ENCODE measurements at regions not wholly inside any gene's neighbourhood (a gene's known extent, or its start where the extent isn't known, plus 50 kb on each side); places are given as distances from the start of the nearest gene placed in this dataset.

- TF ChIP-seq EZH2 (IDR thresholded peaks at IDR 0.05; ENCODE audit: borderline replicate concordance, low read depth, low read length, poor library complexity, severe bottlenecking) (no peak), CTCF (conservative IDR thresholded peaks at IDR 0.05; ENCODE audit: low read depth, low read length) (no peak)
- BruUV-seq (replicated peaks): no TSS peak
- no peaks in the 10 kb centered on the region for H3K36me3 ChIP-seq (ENCODE audit: insufficient read depth, low read length, poor library complexity, severe bottlenecking)
- intact Hi-C loops (cut with micrococcal nuclease; ENCODE audit: unreplicated experiment): no loop called here
- no peak overlapping the region for H3K27ac ChIP-seq (ENCODE audit: low read depth, low read length, poor library complexity, severe bottlenecking)
- no peak overlapping the region for H3K4me3 ChIP-seq (ENCODE audit: low read depth, low read length, poor library complexity, severe bottlenecking)
- H3K9me3 ChIP-seq (ENCODE audit: low read depth, low read length, poor library complexity, severe bottlenecking): peaks cover 7% of the 10 kb centered on the region
- H3K4me1 ChIP-seq (ENCODE audit: insufficient read depth, low read length, poor library complexity, severe bottlenecking): peaks cover 8% of the 10 kb centered on the region
- no peak for DNase-seq (ENCODE audit: low spot score)
- POLR2A ChIA-PET (ENCODE audit: low non-redundant PET): no interaction called here
- H3K27me3 ChIP-seq (replicated peaks; ENCODE audit: insufficient read depth, low read depth, low read length, poor library complexity): no peaks in the 10 kb centered on the region
- CTCF ChIA-PET: no interaction called here
Measured at GRCh38 chr2:67984600-67984999, 78.2 kb downstream of the C1D start.

- no TSS peak for BruUV-seq (replicated peaks)
- CTCF ChIA-PET: no interaction called here
- peaks cover 5% of the 10 kb centered on the region for H3K9me3 ChIP-seq (ENCODE audit: low read depth, low read length, poor library complexity, severe bottlenecking)
- DNase-seq (ENCODE audit: low spot score): peak; percentile 61
- no peak overlapping the region for H3K27ac ChIP-seq (ENCODE audit: low read depth, low read length, poor library complexity, severe bottlenecking)
- no peaks in the 10 kb centered on the region for H3K27me3 ChIP-seq (replicated peaks; ENCODE audit: insufficient read depth, low read depth, low read length, poor library complexity)
- no peak for TF ChIP-seq EZH2 (IDR thresholded peaks at IDR 0.05; ENCODE audit: borderline replicate concordance, low read depth, low read length, poor library complexity, severe bottlenecking)
- intact Hi-C loops (cut with micrococcal nuclease; ENCODE audit: unreplicated experiment): no loop called here
- H3K36me3 ChIP-seq (ENCODE audit: insufficient read depth, low read length, poor library complexity, severe bottlenecking): no peaks in the 10 kb centered on the region
- H3K4me1 ChIP-seq (ENCODE audit: insufficient read depth, low read length, poor library complexity, severe bottlenecking): peaks cover 8% of the 10 kb centered on the region
- H3K4me3 ChIP-seq (ENCODE audit: low read depth, low read length, poor library complexity, severe bottlenecking): no peak overlapping the region
- POLR2A ChIA-PET (ENCODE audit: low non-redundant PET): no interaction called here
Measured at GRCh38 chr2:67985586-67985985, 77.2 kb downstream of the C1D start.

- H3K4me1 ChIP-seq (ENCODE audit: insufficient read depth, low read length, poor library complexity, severe bottlenecking): peaks cover 8% of the 10 kb centered on the region
- CTCF ChIA-PET: no interaction called here
- POLR2A ChIA-PET (ENCODE audit: low non-redundant PET): interaction anchor here (0.6 kb wide), 1 partner anchor 660 kb away, joined by 3 read pairs; no protein-coding TSS in a partner anchor
- TF ChIP-seq CTCF (conservative IDR thresholded peaks at IDR 0.05; ENCODE audit: low read depth, low read length) (no peak), EZH2 (IDR thresholded peaks at IDR 0.05; ENCODE audit: borderline replicate concordance, low read depth, low read length, poor library complexity, severe bottlenecking) (no peak)
- no peak for DNase-seq (ENCODE audit: low spot score)
- H3K36me3 ChIP-seq (ENCODE audit: insufficient read depth, low read length, poor library complexity, severe bottlenecking): no peaks in the 10 kb centered on the region
- H3K27me3 ChIP-seq (replicated peaks; ENCODE audit: insufficient read depth, low read depth, low read length, poor library complexity): no peaks in the 10 kb centered on the region
- no peaks in the 10 kb centered on the region for H3K9me3 ChIP-seq (ENCODE audit: low read depth, low read length, poor library complexity, severe bottlenecking)
- no TSS peak for BruUV-seq (replicated peaks)
- intact Hi-C loops (cut with micrococcal nuclease; ENCODE audit: unreplicated experiment): no loop called here
- H3K27ac ChIP-seq (ENCODE audit: low read depth, low read length, poor library complexity, severe bottlenecking): no peak overlapping the region
- H3K4me3 ChIP-seq (ENCODE audit: low read depth, low read length, poor library complexity, severe bottlenecking): no peak overlapping the region
Measured at GRCh38 chr2:67986258-67986657, 76.5 kb downstream of the C1D start.
